ENCODE measurements at regions not wholly inside any gene's neighbourhood (a gene's known extent, or its start where the extent isn't known, plus 50 kb on each side); places are given as distances from the start of the nearest gene placed in this dataset.

DNA sequence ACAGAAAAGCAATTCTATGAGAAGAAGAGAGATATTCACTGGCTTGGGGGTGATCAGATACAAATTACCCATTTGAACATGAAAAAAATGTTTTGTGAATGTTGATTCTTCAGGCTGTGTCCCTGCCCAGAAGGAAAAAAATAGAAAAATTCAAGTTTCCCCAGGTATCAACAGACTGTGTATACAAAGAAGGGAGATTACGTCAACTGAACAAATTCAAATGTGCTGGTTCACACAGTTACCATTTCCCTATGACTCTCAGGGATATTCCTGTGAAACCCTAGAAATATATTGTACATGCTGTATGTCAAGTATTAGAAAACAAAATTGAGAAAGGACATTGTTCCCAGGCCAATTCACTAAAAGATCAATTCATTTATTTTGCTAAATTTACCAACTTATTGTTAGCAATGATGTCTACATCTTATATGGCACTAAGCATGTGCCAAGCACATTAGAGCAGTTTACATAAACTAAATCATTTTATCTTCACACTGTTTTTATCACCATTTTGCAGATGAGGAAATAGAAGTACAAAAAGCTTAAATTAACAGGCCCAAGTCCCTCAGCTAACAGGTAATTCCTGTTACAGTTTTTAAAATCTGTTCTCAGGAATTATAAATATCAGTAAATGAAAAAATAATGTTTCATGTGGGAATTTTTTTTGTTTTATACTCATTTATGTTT lies 306.7 kb upstream of the ROBO2 start:
- H3K27ac ChIP-seq (ENCODE audit: extremely low read depth, low read depth, low read length) = no peak overlapping the region
- H3K36me3 ChIP-seq (ENCODE audit: control insufficient read depth, insufficient read depth, low read length) = no peaks in the 10 kb centered on the region
- CTCF ChIA-PET (ENCODE audit: low intra/inter-chr PET ratio) = no interaction called here
- ATAC-seq (no peak), FAIRE-seq (no peak), DNase-seq (ENCODE audit: extremely low read depth in 1 of 4, low spot score in 3 of 4) (no peak)
- H3K9me1 ChIP-seq (ENCODE audit: control insufficient read depth, insufficient read depth, low read length) = no peaks in the 10 kb centered on the region
- no TSS peak for BruUV-seq (replicated peaks)
- no peaks in the 10 kb centered on the region for H4K20me1 ChIP-seq (replicated peaks; ENCODE audit: control insufficient read depth, insufficient read depth, low read length)
- no peak for TF ChIP-seq ZNF239 (CRISPR knock-in tag; IDR thresholded peaks at IDR 0.05)
- TF ChIP-seq ZNF75A (CRISPR knock-in tag; IDR thresholded peaks at IDR 0.05) = no peak
- TF ChIP-seq HIVEP1 (CRISPR knock-in tag; IDR thresholded peaks at IDR 0.05) = no peak
- no peak for TF ChIP-seq CC2D1A (IDR thresholded peaks at IDR 0.05)
- no peak for TF ChIP-seq KDM2B (CRISPR knock-in tag; IDR thresholded peaks at IDR 0.05)
- no peak for TF ChIP-seq ARHGAP35 (IDR thresholded peaks at IDR 0.05; ENCODE audit: partially characterized antibody)
- no peaks in the 10 kb centered on the region for H3K79me2 ChIP-seq (ENCODE audit: control insufficient read depth, insufficient read depth, low read length)
- no peaks in the 10 kb centered on the region for H3K27me3 ChIP-seq (ENCODE audit: control insufficient read depth in 2 of 2, insufficient read depth in 2 of 2, low read length in 2 of 2)
- H2AFZ ChIP-seq (ENCODE audit: low read depth, low read length) = no peak overlapping the region
- H3K9ac ChIP-seq (ENCODE audit: insufficient read depth in 1 of 2, low read depth in 2 of 2, low read length in 2 of 2) = no peak overlapping the region
- H3K4me3 ChIP-seq = no peak overlapping the region
- intact Hi-C loops (cut with micrococcal nuclease) (no loop called here), in situ Hi-C loops (cut with MboI) (no loop called here)
- H3K4me1 ChIP-seq (replicated peaks in 1 of 2; ENCODE audit: control insufficient read depth in 2 of 2, insufficient read depth in 2 of 2, low read length in 2 of 2) = no peaks in the 10 kb centered on the region
- POLR2A ChIA-PET = no interaction called here
- H3K9me3 ChIP-seq (replicated peaks; ENCODE audit: control insufficient read depth, insufficient read depth, low read depth, low read length) = no peaks in the 10 kb centered on the region
- no peak overlapping the region for H3K4me2 ChIP-seq (ENCODE audit: insufficient read depth, low read length)
- WGBS (ENCODE audit: insufficient coverage, low coverage, missing lambda C conversion rate) = no CpG with 5 or more reads among the region's 1 CpG

DNA sequence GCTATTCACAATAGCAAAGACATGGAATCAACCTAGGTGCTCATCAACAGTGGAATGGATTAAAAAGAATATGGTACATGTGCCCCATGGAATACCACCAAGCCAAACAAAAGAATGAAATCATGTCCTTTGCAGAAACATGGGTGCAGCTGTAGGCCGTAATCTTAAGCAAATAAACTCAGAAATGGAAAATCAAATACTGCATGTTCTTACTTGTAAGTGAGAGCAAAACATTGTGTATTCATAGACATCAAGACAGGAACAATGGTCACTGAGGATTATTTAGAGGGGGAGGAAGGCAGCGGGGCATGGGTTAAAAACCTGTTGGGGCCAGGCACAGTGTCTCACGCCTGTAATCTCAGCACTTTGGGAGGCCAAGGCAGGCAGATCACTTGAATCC lies 304.7 kb upstream of the ROBO2 start:
- in situ Hi-C loops (cut with MboI) = no loop called here
- H2AFZ ChIP-seq (ENCODE audit: low read depth, low read length) = no peak overlapping the region
- TF ChIP-seq, protein P1, sequence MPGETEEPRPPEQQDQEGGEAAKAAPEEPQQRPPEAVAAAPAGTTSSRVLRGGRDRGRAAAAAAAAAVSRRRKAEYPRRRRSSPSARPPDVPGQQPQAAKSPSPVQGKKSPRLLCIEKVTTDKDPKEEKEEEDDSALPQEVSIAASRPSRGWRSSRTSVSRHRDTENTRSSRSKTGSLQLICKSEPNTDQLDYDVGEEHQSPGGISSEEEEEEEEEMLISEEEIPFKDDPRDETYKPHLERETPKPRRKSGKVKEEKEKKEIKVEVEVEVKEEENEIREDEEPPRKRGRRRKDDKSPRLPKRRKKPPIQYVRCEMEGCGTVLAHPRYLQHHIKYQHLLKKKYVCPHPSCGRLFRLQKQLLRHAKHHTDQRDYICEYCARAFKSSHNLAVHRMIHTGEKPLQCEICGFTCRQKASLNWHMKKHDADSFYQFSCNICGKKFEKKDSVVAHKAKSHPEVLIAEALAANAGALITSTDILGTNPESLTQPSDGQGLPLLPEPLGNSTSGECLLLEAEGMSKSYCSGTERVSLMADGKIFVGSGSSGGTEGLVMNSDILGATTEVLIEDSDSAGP (CRISPR knock-in tag; IDR thresholded peaks at IDR 0.05) = no peak
- TF ChIP-seq MXI1 (IDR thresholded peaks at IDR 0.05; ENCODE audit: low read depth, low read length) = no peak
- no peak for TF ChIP-seq RERE (CRISPR knock-in tag; IDR thresholded peaks at IDR 0.05; ENCODE audit: borderline replicate concordance)
- no peak for TF ChIP-seq XRCC4 (IDR thresholded peaks at IDR 0.05; ENCODE audit: extremely low read depth, insufficient read depth, insufficient read length)

More for the DNA sequence above, 304.7 kb upstream of the ROBO2 start:
- no peak overlapping the region for H3K9ac ChIP-seq (ENCODE audit: insufficient read depth in 1 of 2, low read depth in 2 of 2, low read length in 2 of 2)
- H3K27ac ChIP-seq (ENCODE audit: extremely low read depth, low read depth, low read length) = no peak overlapping the region
- no peaks in the 10 kb centered on the region for H3K4me1 ChIP-seq (replicated peaks in 1 of 2; ENCODE audit: control insufficient read depth in 2 of 2, insufficient read depth in 2 of 2, low read length in 2 of 2)
- POLR2A ChIA-PET = no interaction called here
- H4K20me1 ChIP-seq (replicated peaks; ENCODE audit: control insufficient read depth, insufficient read depth, low read length) = no peaks in the 10 kb centered on the region
- H3K79me2 ChIP-seq (ENCODE audit: control insufficient read depth, insufficient read depth, low read length) = no peaks in the 10 kb centered on the region
- no peaks in the 10 kb centered on the region for H3K9me1 ChIP-seq (ENCODE audit: control insufficient read depth, insufficient read depth, low read length)
- no peaks in the 10 kb centered on the region for H3K9me3 ChIP-seq (replicated peaks; ENCODE audit: control insufficient read depth, insufficient read depth, low read depth, low read length)
- H3K27me3 ChIP-seq (ENCODE audit: control insufficient read depth in 2 of 2, insufficient read depth in 2 of 2, low read length in 2 of 2) = no peaks in the 10 kb centered on the region
- DNase-seq (ENCODE audit: extremely low read depth in 1 of 4, low spot score in 3 of 4) (no peak), ATAC-seq (no peak), FAIRE-seq (no peak)
- no TSS peak for BruUV-seq (replicated peaks)
- CTCF ChIA-PET (ENCODE audit: low intra/inter-chr PET ratio) = no interaction called here
- no peak overlapping the region for H3K4me2 ChIP-seq (ENCODE audit: insufficient read depth, low read length)
- no peak overlapping the region for H3K4me3 ChIP-seq
- 0% methylated on average over 1 of the region's 3 CpGs for WGBS (ENCODE audit: insufficient coverage, low coverage, missing lambda C conversion rate)
- intact Hi-C loops (cut with micrococcal nuclease) = no loop called here
- no peaks in the 10 kb centered on the region for H3K36me3 ChIP-seq (ENCODE audit: control insufficient read depth, insufficient read depth, low read length)

Measured in K562 (cell line).